ENCODE measurements at regions not wholly inside any gene's neighbourhood (a gene's known extent, or its start where the extent isn't known, plus 50 kb on each side); places are given as distances from the start of the nearest gene placed in this dataset.

- no peak for DNase-seq (ENCODE audit: low spot score)
- Histone ChIP-seq H3K4me1 (peaks cover 0 to 22% of the 10 kb centered on the region in 2 donors), H3K27me3 (no peaks in the 10 kb centered on the region), H3K9me3 (no peaks in the 10 kb centered on the region), H3K27ac (no peak overlapping the region), H3K36me3 (no peaks in the 10 kb centered on the region), H3K4me3 (no peak overlapping the region)
- no peak for TF ChIP-seq CTCF (IDR thresholded peaks at IDR 0.05)
Measured at GRCh38 chr15:66832664-66833063, 130.6 kb downstream of the SMAD6 start.

GRCh38 chr15:66833371-66833770, 131.3 kb downstream of the SMAD6 start:
- Histone ChIP-seq H3K27me3 (no peaks in the 10 kb centered on the region), H3K27ac (no peak overlapping the region), H3K4me3 (no peak overlapping the region), H3K4me1 (peaks cover 0 to 22% of the 10 kb centered on the region in 2 donors), H3K9me3 (no peaks in the 10 kb centered on the region), H3K36me3 (no peaks in the 10 kb centered on the region)
- TF ChIP-seq CTCF (IDR thresholded peaks at IDR 0.05), result no peak
- DNase-seq (ENCODE audit: low spot score), result no peak

- no peak overlapping the region for H3K4me3 ChIP-seq
- H3K27me3 ChIP-seq, result no peaks in the 10 kb centered on the region
- peaks cover 0 to 22% of the 10 kb centered on the region in 2 donors for H3K4me1 ChIP-seq
- no peak overlapping the region for H3K27ac ChIP-seq
- H3K9me3 ChIP-seq, result no peaks in the 10 kb centered on the region
- DNase-seq (ENCODE audit: low spot score), result no peak
- H3K36me3 ChIP-seq, result no peaks in the 10 kb centered on the region
- TF ChIP-seq CTCF (IDR thresholded peaks at IDR 0.05), result no peak
Measured at GRCh38 chr15:66833803-66834202, 131.8 kb downstream of the SMAD6 start.

- no peaks in the 10 kb centered on the region for H3K36me3 ChIP-seq
- H3K4me3 ChIP-seq, result no peak overlapping the region
- no peak for DNase-seq (ENCODE audit: low spot score)
- no peaks in the 10 kb centered on the region for H3K27me3 ChIP-seq
- H3K9me3 ChIP-seq, result no peaks in the 10 kb centered on the region
- H3K4me1 ChIP-seq, result peaks cover 0 to 22% of the 10 kb centered on the region in 2 donors
- no peak for TF ChIP-seq CTCF (IDR thresholded peaks at IDR 0.05)
- peak overlapping the region; percentile 67 to 87 for H3K27ac ChIP-seq
Measured at GRCh38 chr15:66834881-66835878, 133.1 kb downstream of the SMAD6 start.

- H3K27ac ChIP-seq, result peak overlapping the region; percentile 67 to 87
Measured at GRCh38 chr15:66836231-66837030, 134.4 kb downstream of the SMAD6 start.

More at GRCh38 chr15:66836231-66837030, 134.4 kb downstream of the SMAD6 start:
- peaks cover 0 to 24% of the 10 kb centered on the region in 2 donors for H3K4me1 ChIP-seq
- no peak for TF ChIP-seq CTCF (IDR thresholded peaks at IDR 0.05)
- no peaks in the 10 kb centered on the region for H3K9me3 ChIP-seq
- H3K4me3 ChIP-seq, result no peak overlapping the region
- H3K36me3 ChIP-seq, result no peaks in the 10 kb centered on the region
- H3K27me3 ChIP-seq, result no peaks in the 10 kb centered on the region
- DNase-seq (ENCODE audit: low spot score), result no peak
